HFF-Myc (cell line): ENCODE measurements at regions not wholly inside any gene's neighbourhood (a gene's known extent, or its start where the extent isn't known, plus 50 kb on each side); places are given as distances from the start of the nearest gene placed in this dataset.
"Not testable (repeated sequence)": the region's sequence is repeated elsewhere in the genome, so short reads cannot be mapped to it uniquely, and the experiment has no call there.

Experiments used
- DNase-seq: peaks from one replicate; pipeline ENCODE4 v3.0.0-alpha.2; 2011; ENCODE audit warnings: low read depth; ENCODE audit errors: extremely low read depth
- H3K4me3 ChIP-seq: replicated peaks from 2 replicates; pipeline ENCODE4 v1.5.1; 2011; ENCODE audit warnings: low read depth, mild to moderate bottlenecking, control low read depth, low read length
- TF ChIP-seq, protein P1 (sequence below): IDR thresholded peaks from 2 replicates; pipeline ENCODE4 v1.5.1; 2012; ENCODE audit warnings: mild to moderate bottlenecking, low read depth, low read length, control low read depth; ENCODE audit errors: missing control alignments

DNA sequence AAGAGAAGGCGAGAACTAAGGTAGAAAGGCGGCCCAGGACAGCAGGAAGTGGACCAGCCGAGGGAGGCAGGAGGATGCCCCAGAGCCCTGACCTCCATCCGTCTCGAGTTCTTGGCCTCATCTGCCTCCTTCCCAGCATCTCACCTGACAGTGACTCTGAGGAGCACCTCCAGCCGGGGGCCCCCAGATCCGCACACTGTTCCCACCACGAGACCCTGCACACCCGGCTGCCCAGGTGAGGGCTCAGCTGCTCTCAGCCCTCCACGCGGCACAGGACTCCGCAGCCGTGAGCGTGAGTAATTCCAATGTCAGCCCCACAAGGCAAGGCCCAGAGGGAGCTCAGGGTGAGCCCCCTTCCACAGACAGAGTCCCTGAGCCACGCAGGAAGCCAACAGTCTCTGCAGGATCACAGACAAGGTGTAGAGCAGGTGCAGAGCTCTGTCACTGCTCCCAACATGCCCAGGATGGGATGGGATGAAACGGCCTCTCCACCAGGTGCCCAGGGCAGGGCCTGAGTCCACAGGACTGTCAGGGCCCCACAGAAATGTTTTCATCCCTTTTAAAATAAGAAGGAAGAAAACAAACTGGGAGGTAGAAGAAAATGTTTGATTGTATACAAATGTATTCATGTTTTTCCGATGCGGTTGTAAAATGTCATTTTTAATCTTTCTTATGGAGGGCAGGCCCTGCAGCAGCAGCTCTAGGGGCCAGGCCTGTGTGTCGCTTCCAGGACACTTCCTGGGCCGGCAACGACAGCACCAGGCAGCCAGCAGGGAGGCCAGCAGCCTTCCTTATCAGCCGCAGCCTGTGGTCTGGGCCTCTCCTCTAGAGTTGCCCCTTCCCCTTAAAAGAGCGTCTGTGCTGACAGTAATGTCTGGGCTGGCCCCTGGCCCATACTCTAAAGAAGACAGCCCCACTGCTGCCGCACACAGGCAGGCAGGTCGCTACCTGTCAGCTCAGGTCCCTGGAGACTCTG lies 66.9 kb downstream of the DLL1 start:
- TF ChIP-seq, protein P1, sequence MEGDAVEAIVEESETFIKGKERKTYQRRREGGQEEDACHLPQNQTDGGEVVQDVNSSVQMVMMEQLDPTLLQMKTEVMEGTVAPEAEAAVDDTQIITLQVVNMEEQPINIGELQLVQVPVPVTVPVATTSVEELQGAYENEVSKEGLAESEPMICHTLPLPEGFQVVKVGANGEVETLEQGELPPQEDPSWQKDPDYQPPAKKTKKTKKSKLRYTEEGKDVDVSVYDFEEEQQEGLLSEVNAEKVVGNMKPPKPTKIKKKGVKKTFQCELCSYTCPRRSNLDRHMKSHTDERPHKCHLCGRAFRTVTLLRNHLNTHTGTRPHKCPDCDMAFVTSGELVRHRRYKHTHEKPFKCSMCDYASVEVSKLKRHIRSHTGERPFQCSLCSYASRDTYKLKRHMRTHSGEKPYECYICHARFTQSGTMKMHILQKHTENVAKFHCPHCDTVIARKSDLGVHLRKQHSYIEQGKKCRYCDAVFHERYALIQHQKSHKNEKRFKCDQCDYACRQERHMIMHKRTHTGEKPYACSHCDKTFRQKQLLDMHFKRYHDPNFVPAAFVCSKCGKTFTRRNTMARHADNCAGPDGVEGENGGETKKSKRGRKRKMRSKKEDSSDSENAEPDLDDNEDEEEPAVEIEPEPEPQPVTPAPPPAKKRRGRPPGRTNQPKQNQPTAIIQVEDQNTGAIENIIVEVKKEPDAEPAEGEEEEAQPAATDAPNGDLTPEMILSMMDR: no peak
- no peak overlapping the region for H3K4me3 ChIP-seq
- no peak for DNase-seq

DNA sequence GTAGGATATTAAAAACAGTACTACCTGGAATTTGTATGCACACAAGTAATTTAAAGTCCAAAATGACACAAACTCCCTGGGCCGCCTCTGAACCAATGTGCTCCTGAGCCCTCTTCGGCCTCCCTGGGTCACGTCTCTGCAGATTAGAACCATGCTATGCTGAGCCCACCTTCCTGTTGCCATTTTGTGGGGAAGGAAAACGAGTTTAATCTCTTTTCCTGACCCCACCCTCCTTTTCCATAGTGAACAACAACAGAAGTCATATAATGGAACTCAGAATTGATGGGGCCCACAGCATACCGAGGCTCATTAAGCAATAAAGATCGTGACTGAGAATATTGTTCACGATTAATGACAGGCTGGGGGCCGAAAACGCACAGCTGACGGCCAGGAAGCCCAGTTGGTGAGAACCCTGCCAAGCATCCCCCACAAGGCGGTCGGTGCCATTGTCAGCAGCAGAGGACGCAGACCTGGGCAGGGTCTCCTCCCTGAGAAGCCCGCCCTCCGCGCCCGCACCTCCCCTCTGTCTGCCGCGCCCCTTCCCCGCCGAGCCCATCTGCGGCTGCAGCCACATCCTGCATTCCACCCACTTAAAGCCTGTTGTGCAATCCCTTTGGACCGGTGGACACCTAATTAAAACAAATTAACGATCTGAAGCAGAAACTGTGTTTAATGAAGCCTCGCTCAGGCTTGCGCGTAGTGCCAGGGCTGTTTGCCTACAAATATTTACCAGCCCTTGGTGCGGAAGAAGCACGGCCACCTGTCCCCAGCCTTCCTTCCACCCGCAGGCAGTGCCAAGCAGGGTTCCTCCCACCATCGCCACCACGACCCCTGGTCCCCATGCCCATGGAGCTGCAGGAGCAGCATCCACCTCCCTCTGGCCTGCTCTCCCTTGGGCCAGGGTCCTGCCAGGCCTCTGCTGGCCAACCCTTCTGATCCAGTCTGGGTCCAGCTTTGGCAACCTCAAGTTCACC lies 68.1 kb downstream of the DLL1 start:
- TF ChIP-seq, protein P1: no peak
- DNase-seq: no peak
- H3K4me3 ChIP-seq: no peak overlapping the region

DNA sequence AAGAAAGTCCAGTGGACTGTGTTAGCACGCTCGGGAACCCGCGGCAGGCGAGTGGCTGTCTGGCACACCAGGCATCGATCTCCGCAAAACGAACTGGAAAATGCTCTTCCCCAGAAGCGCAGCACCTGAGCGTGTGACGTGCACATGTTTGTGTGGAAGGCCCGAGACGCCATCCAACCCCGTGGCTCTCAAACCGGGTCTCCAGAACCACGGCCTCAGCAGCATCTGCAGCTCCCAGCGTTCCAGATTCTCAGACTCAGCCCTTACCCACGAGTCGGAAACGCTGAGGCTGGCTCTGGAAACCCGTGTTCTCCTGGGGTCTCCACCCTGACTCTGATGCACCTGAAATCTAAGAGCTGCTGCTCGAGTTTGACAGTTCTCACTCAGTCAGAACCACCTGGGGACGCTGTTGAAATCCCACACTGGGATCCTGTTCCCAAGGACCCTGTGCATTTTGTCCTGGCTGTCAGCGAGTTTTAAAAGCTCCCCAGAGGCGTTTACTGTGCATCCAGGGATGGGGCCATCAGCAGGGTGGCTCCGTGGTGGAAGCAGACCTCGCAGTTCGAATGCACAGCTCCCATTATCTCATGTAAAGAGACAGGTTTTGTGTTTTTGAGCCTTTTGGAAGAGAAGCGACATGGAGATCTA lies 69.0 kb downstream of the DLL1 start:
- no peak for DNase-seq
- no peak overlapping the region for H3K4me3 ChIP-seq
- TF ChIP-seq, protein P1: no peak

DNA sequence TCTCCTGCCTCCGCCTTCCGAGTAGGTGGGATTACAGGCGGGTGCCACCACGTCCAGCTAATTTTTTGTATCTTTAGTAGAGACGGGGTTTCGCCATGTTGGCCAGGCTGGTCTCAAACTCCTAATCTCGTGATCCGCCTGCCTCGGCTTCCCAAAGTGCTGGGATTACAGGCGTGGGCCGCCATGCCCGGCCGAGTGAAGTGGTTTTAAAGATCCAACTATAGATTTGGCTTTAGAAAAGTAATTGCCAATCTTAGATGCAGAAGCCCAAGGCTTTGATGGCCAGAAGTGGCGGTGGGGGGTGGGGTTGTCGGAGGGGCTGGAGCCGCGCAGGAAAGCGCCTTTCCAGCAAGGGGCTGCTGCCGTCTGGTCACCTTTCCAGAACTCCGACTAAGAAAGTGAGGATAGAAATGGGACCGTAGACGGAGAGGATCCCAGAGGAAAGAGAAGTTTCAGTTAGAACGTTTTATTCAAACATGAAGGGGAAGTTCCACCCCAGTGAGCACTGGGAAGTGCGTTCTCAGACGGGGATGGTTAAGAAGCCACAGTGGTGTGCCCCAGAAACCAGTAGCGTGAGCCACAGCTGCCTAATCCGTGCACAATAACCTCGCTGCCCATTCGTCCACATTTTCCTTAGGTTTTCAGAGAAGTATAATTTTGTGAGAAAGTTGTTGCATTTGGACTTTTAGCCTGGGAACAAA lies 69.7 kb downstream of the DLL1 start:
- TF ChIP-seq, protein P1: no peak
- no peak overlapping the region for H3K4me3 ChIP-seq
- DNase-seq: no peak

DNA sequence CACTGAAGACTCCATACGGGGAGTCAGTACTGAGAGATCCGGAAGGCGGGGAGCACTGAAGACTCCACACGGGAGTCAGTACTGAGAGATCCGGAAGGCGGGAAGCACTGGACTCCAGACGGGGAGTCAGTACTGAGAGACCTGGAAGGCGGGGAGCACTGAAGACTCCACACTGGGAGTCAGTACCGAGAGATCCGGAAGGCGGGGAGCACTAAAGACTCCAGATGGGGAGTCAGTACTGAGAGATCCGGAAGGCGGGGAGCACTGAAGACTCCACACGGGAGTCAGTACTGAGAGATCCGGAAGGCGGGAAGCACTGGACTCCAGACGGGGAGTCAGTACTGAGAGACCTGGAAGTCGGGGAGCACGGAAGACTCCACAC lies 77.2 kb downstream of the DLL1 start:
- DNase-seq, H3K4me3 ChIP-seq: not testable (repeated sequence)

DNA sequence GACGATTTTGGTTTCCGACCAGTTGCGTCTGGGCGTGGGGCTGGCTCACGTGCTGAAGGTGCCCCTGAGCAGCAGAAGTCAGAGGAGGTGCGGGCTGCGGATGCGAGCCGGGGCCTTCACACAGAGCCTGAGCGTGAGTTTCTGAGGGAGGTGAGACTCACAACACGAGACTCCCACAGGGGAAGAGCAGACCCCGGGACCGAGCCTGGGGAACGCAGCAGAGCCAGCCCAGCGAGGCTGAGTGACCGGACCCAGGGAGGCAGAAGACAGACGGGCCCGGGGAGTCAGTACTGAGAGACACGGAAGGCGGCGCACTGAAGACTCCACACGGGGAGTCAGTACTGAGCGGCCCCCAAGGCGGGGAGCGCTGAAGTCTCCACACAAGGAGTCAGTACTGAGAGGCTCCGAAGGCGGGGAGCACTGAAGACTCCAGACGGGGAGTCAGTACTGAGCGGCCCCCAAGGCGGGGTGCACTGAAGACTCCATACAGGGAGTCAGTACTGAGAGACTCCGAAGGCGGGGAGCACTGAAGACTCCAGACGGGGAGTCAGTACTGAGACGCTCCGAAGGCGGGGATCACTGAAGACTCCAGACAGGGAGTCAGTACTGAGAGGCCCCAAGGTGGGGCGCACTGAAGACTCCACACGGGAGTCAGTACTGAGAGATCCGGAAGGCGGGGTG lies 77.8 kb downstream of the DLL1 start:
- TF ChIP-seq, protein P1: no peak
- DNase-seq: no peak
- H3K4me3 ChIP-seq: no peak overlapping the region
